HG03196 (cell line): ENCODE measurements at regions not wholly inside any gene's neighbourhood (a gene's known extent, or its start where the extent isn't known, plus 50 kb on each side); places are given as distances from the start of the nearest gene placed in this dataset.

Source experiments
- ATAC-seq: cut with Tn5 transposase; IDR thresholded peaks from one replicate; pipeline ENCODE4 v1.9.1; 2021; ENCODE audit not compliant: unreplicated experiment

- no peak for ATAC-seq
Observed at GRCh38 chr10:21327289-21327993, 198.0 kb downstream of the SKIDA1 start.

- ATAC-seq, result no peak
Observed at GRCh38 chr10:21326594-21327288, 198.7 kb downstream of the SKIDA1 start.

- no peak for ATAC-seq
Observed at GRCh38 chr10:21318540-21319167, 206.8 kb downstream of the SKIDA1 start.

GRCh38 chr10:21317902-21318301, 207.6 kb downstream of the SKIDA1 start:
- no peak for ATAC-seq

GRCh38 chr10:21315645-21316220, 209.7 kb downstream of the SKIDA1 start:
- ATAC-seq, result no peak

- ATAC-seq, result no peak
Observed at GRCh38 chr10:21314906-21315644, 210.4 kb downstream of the SKIDA1 start.

GRCh38 chr10:21314111-21314626, 211.3 kb downstream of the SKIDA1 start:
- ATAC-seq, result no peak

- ATAC-seq, result no peak
Observed at GRCh38 chr10:21313691-21314090, 211.8 kb downstream of the SKIDA1 start.

GRCh38 chr10:21311426-21311825, 214.1 kb downstream of the SKIDA1 start:
- no peak for ATAC-seq

GRCh38 chr10:21309427-21309826, 216.1 kb downstream of the SKIDA1 start:
- no peak for ATAC-seq

- no peak for ATAC-seq
Observed at GRCh38 chr10:21308946-21309345, 216.5 kb downstream of the SKIDA1 start.

GRCh38 chr10:21308018-21308417, 217.5 kb downstream of the SKIDA1 start:
- ATAC-seq, result no peak

GRCh38 chr10:21304608-21305007, 220.9 kb downstream of the SKIDA1 start:
- ATAC-seq, result no peak

- ATAC-seq, result no peak
Observed at GRCh38 chr10:21304198-21304597, 221.3 kb downstream of the SKIDA1 start.

GRCh38 chr10:21300551-21300950, 224.9 kb downstream of the SKIDA1 start:
- no peak for ATAC-seq

GRCh38 chr10:21299330-21299729, 226.2 kb downstream of the SKIDA1 start:
- no peak for ATAC-seq

GRCh38 chr10:21298701-21299100, 226.8 kb downstream of the SKIDA1 start:
- no peak for ATAC-seq

GRCh38 chr10:21297603-21298383, 227.7 kb downstream of the SKIDA1 start:
- ATAC-seq, result no peak

GRCh38 chr10:21296575-21297355, 228.7 kb downstream of the SKIDA1 start:
- ATAC-seq, result no peak
